Astrocyte (in vitro differentiated cells and primary cell): ENCODE measurements at regions not wholly inside any gene's neighbourhood (a gene's known extent, or its start where the extent isn't known, plus 50 kb on each side); places are given as distances from the start of the nearest gene placed in this dataset.

Source experiments
- DNase-seq: peaks from one replicate; pipeline ENCODE4 v3.0.0-alpha.2; 2010; ENCODE audit warnings: low read depth
- FAIRE-seq: peaks from 2 replicates; lab custom pipeline; 2011; peaks lifted over from hg19 to GRCh38; lab: Jason Lieb, UNC
- H2AFZ ChIP-seq: 2 replicates; pipeline ENCODE4 v1.6.0; 2012; ENCODE audit warnings: low read depth, low read length, inconsistent platforms
- H3K27ac ChIP-seq: 2 replicates; pipeline ENCODE4 v1.5.1; 2011; ENCODE audit warnings: low read depth, low read length, inconsistent platforms
- H3K27me3 ChIP-seq: 2 replicates; pipeline ENCODE4 v1.6.0; 2011; ENCODE audit warnings: low read length, inconsistent platforms; ENCODE audit not compliant: insufficient read depth
- H3K36me3 ChIP-seq: 2 replicates; pipeline ENCODE4 v1.5.1; 2011; ENCODE audit warnings: low read length, inconsistent platforms; ENCODE audit not compliant: insufficient read depth
- H3K4me1 ChIP-seq: 2 replicates; pipeline ENCODE4 v1.5.1; 2011; ENCODE audit warnings: low read length, inconsistent platforms; ENCODE audit not compliant: insufficient read depth
- H3K4me2 ChIP-seq: 2 replicates; pipeline ENCODE4 v1.6.0; 2012; ENCODE audit warnings: low read length, inconsistent platforms
- H3K4me3 ChIP-seq: 2 replicates; pipeline ENCODE4 v1.5.1; 2011; ENCODE audit warnings: low read depth, mild to moderate bottlenecking, low read length, inconsistent platforms; ENCODE audit not compliant: insufficient read depth
- H3K79me2 ChIP-seq: 2 replicates; pipeline ENCODE4 v1.6.0; 2012; ENCODE audit warnings: mild to moderate bottlenecking, low read length, inconsistent platforms; ENCODE audit not compliant: insufficient read depth
- H3K9ac ChIP-seq: 2 replicates; pipeline ENCODE4 v1.6.0; 2012; ENCODE audit warnings: mild to moderate bottlenecking, low read length, inconsistent platforms
- H3K9me3 ChIP-seq: 2 replicates; pipeline ENCODE4 v1.5.1; 2012; ENCODE audit warnings: low read depth, mild to moderate bottlenecking, low read length, inconsistent platforms; ENCODE audit not compliant: insufficient read depth
- H4K20me1 ChIP-seq: 2 replicates; pipeline ENCODE4 v1.6.0; 2012; ENCODE audit warnings: low read length, inconsistent platforms; ENCODE audit not compliant: insufficient read depth
- H3K27ac Mint-ChIP-seq: one replicate; pipeline ENCODE4 v1.8.0; 2021; ENCODE audit warnings: mild to moderate bottlenecking, mixed read lengths; ENCODE audit not compliant: unreplicated experiment
- H3K27me3 Mint-ChIP-seq: one replicate; pipeline ENCODE4 v1.8.0; 2021; ENCODE audit warnings: low read depth, mixed read lengths; ENCODE audit not compliant: unreplicated experiment
- H3K36me3 Mint-ChIP-seq: one replicate; pipeline ENCODE4 v1.8.0; 2021; ENCODE audit warnings: low read depth, mixed read lengths; ENCODE audit not compliant: unreplicated experiment
- H3K4me1 Mint-ChIP-seq: one replicate; pipeline ENCODE4 v1.8.0; 2021; ENCODE audit warnings: low read depth, mixed read lengths; ENCODE audit not compliant: unreplicated experiment
- H3K4me3 Mint-ChIP-seq: one replicate; pipeline ENCODE4 v1.8.0; 2021; ENCODE audit warnings: mild to moderate bottlenecking, moderate library complexity, mixed read lengths; ENCODE audit not compliant: unreplicated experiment
- H3K9me3 Mint-ChIP-seq: one replicate; pipeline ENCODE4 v1.8.0; 2021; ENCODE audit warnings: mild to moderate bottlenecking, mixed read lengths; ENCODE audit not compliant: unreplicated experiment
- EZH2 ChIP-seq: IDR thresholded peaks from 2 replicates; pipeline ENCODE4 v1.6.1; 2012; ENCODE audit warnings: mild to moderate bottlenecking, low read length, inconsistent platforms; ENCODE audit not compliant: insufficient read depth
- TF ChIP-seq, protein P1 (sequence below): IDR thresholded peaks from 2 replicates; pipeline ENCODE4 v1.5.1; 2011; ENCODE audit warnings: low read depth, mild to moderate bottlenecking, inconsistent platforms, low read length, moderate library complexity; ENCODE audit not compliant: insufficient read depth

DNA sequence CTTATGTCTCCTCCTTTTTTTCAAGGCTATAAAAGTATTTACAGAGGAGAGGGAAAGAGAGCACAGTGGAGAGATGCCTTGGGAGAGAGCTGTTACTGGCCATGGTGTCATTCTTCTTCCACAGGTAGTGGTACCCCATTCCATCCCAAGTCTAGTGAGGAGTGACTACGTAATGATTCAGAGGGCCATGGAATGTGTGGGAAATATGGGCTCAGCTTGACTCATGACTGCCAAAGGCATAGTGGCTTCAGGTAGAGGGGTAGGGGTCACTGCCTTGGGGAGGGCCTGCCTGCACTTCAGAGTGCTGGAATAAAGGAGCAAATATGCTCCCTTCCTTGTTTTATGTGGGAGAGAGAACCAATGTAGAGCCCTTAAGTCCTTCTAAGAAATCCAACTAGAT, 620.6 kb downstream of the IRS1 start:
- Histone ChIP-seq H3K36me3 (no peaks in the 10 kb centered on the region), H4K20me1 (no peaks in the 10 kb centered on the region), H3K9me3 (peaks cover 7% of the 10 kb centered on the region), H3K4me3 (no peak overlapping the region), H3K27me3 (no peaks in the 10 kb centered on the region), H2AFZ (no peak overlapping the region), H3K79me2 (no peaks in the 10 kb centered on the region), H3K4me2 (no peak overlapping the region), H3K4me1 (no peaks in the 10 kb centered on the region), H3K9ac (no peak overlapping the region), H3K27ac (no peak overlapping the region)
- DNase-seq (peak; percentile 2), FAIRE-seq (no peak)
- TF ChIP-seq EZH2 = no peak
- TF ChIP-seq, protein P1, sequence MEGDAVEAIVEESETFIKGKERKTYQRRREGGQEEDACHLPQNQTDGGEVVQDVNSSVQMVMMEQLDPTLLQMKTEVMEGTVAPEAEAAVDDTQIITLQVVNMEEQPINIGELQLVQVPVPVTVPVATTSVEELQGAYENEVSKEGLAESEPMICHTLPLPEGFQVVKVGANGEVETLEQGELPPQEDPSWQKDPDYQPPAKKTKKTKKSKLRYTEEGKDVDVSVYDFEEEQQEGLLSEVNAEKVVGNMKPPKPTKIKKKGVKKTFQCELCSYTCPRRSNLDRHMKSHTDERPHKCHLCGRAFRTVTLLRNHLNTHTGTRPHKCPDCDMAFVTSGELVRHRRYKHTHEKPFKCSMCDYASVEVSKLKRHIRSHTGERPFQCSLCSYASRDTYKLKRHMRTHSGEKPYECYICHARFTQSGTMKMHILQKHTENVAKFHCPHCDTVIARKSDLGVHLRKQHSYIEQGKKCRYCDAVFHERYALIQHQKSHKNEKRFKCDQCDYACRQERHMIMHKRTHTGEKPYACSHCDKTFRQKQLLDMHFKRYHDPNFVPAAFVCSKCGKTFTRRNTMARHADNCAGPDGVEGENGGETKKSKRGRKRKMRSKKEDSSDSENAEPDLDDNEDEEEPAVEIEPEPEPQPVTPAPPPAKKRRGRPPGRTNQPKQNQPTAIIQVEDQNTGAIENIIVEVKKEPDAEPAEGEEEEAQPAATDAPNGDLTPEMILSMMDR = no peak
- Mint-ChIP-seq H3K27me3 (no peaks in the 10 kb centered on the region), H3K4me1 (no peaks in the 10 kb centered on the region), H3K36me3 (no peaks in the 10 kb centered on the region), H3K27ac (no peak overlapping the region), H3K9me3 (peaks cover 36% of the 10 kb centered on the region), H3K4me3 (no peak overlapping the region)

DNA sequence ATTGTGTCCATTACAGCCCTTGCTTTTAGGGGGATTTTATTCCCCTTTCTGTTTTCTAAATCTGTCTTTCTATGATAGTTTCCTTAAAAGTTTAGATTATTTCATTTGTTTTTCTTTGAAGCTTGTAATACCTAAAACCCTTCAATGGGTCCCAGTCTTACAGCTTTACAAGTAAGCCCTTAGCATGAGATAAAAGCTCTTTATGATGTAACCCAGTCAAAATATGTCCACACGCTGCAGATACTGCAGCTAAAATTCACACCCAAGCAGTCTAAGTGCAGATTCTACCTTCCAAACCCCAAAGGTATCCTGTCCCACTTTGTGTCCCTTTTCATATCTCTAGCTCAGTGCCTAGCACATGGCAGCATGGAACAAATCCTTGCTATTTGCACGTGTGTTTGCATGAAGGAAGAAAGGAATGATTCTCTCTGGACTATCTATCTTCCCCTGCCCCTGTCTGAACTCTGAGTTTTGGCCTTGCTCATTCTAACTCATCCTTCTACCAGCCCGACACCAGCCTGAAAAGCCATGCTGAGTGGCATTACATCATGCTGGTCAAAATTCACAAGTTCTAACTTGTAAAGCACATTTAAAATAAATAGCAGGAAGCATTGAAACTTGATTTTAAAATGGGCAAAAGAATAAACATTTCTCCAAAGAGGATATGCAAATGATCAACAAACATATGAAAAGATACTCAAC, 623.2 kb downstream of the IRS1 start:
- no peak for TF ChIP-seq EZH2
- TF ChIP-seq, protein P1 = no peak
- no peaks in the 10 kb centered on the region for H3K27me3 ChIP-seq
- H3K36me3 Mint-ChIP-seq = no peaks in the 10 kb centered on the region
- H3K9me3 Mint-ChIP-seq = peaks cover 34% of the 10 kb centered on the region
- H3K9ac ChIP-seq = no peak overlapping the region
- H3K9me3 ChIP-seq = peaks cover 7% of the 10 kb centered on the region
- H3K4me2 ChIP-seq = no peak overlapping the region
- no peaks in the 10 kb centered on the region for H4K20me1 ChIP-seq
- no peak overlapping the region for H3K4me3 ChIP-seq
- H3K4me1 Mint-ChIP-seq = no peaks in the 10 kb centered on the region
- H3K27ac Mint-ChIP-seq = no peak overlapping the region
- no peak for DNase-seq
- H3K4me1 ChIP-seq = no peaks in the 10 kb centered on the region
- H3K36me3 ChIP-seq = no peaks in the 10 kb centered on the region
- no peak for FAIRE-seq
- no peaks in the 10 kb centered on the region for H3K27me3 Mint-ChIP-seq
- H3K27ac ChIP-seq = no peak overlapping the region
- H3K4me3 Mint-ChIP-seq = no peak overlapping the region
- no peak overlapping the region for H2AFZ ChIP-seq
- H3K79me2 ChIP-seq = no peaks in the 10 kb centered on the region

DNA sequence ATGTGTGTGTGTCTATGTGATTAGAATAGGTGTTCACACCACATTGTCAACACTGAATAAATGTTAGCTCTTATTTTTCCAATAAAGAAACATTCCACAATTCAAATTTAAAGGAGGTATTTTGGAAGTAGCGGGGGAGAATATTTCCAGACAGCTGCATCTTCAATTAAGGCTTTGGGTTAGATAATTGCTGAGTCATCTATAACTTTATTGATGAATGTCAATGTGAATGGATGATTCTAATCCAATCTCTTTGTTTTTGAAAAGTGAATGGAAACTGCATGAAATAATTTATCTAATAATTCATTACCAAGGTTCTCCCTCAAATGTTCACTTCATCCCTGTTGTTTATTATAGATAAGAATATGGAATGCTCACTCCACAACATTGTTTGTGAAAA, 625.2 kb downstream of the IRS1 start:
- Histone ChIP-seq H3K9me3 (peaks cover 7% of the 10 kb centered on the region), H3K27me3 (no peaks in the 10 kb centered on the region), H3K9ac (no peak overlapping the region), H2AFZ (no peak overlapping the region), H3K4me2 (no peak overlapping the region), H3K36me3 (no peaks in the 10 kb centered on the region), H3K4me1 (no peaks in the 10 kb centered on the region), H3K27ac (no peak overlapping the region), H3K79me2 (no peaks in the 10 kb centered on the region), H4K20me1 (no peaks in the 10 kb centered on the region), H3K4me3 (no peak overlapping the region)
- TF ChIP-seq, protein P1 = no peak
- no peak for TF ChIP-seq EZH2
- H3K27me3 Mint-ChIP-seq = no peaks in the 10 kb centered on the region
- no peak overlapping the region for H3K27ac Mint-ChIP-seq
- H3K4me3 Mint-ChIP-seq = no peak overlapping the region
- H3K4me1 Mint-ChIP-seq = no peaks in the 10 kb centered on the region
- peaks cover 21% of the 10 kb centered on the region for H3K9me3 Mint-ChIP-seq
- no peaks in the 10 kb centered on the region for H3K36me3 Mint-ChIP-seq
- FAIRE-seq = no peak
- no peak for DNase-seq
